ENCODE measurements at regions not wholly inside any gene's neighbourhood (a gene's known extent, or its start where the extent isn't known, plus 50 kb on each side); places are given as distances from the start of the nearest gene placed in this dataset.

- peak; percentile 19 to 57 for DNase-seq (ENCODE audit: low spot score in 2 of 2)
- no peaks in the 10 kb centered on the region for H3K4me1 Mint-ChIP-seq
- ATAC-seq = peak; percentile 79
- no peak overlapping the region for H3K27ac Mint-ChIP-seq
- H3K4me3 Mint-ChIP-seq = no peak overlapping the region
- no peaks in the 10 kb centered on the region for H3K9me3 Mint-ChIP-seq
- H3K36me3 Mint-ChIP-seq = no peaks in the 10 kb centered on the region
These were observed 89.0 kb upstream of the PPM1J start for GRCh38 chr1:112803906-112804762.

GRCh38 chr1:112800289-112800688 lies 85.2 kb upstream of the PPM1J start:
- no peak overlapping the region for H3K4me3 Mint-ChIP-seq
- DNase-seq (ENCODE audit: low spot score in 2 of 2) = no peak
- H3K4me1 Mint-ChIP-seq = no peaks in the 10 kb centered on the region
- no peak for ATAC-seq
- no peak overlapping the region for H3K27ac Mint-ChIP-seq
- no peaks in the 10 kb centered on the region for H3K36me3 Mint-ChIP-seq
- no peaks in the 10 kb centered on the region for H3K9me3 Mint-ChIP-seq

- H3K9me3 Mint-ChIP-seq = no peaks in the 10 kb centered on the region
- no peak overlapping the region for H3K27ac Mint-ChIP-seq
- no peaks in the 10 kb centered on the region for H3K36me3 Mint-ChIP-seq
- no peaks in the 10 kb centered on the region for H3K4me1 Mint-ChIP-seq
- DNase-seq (ENCODE audit: low spot score in 2 of 2) (no peak), ATAC-seq (no peak)
- no peak overlapping the region for H3K4me3 Mint-ChIP-seq
These were observed 83.2 kb upstream of the PPM1J start for GRCh38 chr1:112798292-112798691.

DNA sequence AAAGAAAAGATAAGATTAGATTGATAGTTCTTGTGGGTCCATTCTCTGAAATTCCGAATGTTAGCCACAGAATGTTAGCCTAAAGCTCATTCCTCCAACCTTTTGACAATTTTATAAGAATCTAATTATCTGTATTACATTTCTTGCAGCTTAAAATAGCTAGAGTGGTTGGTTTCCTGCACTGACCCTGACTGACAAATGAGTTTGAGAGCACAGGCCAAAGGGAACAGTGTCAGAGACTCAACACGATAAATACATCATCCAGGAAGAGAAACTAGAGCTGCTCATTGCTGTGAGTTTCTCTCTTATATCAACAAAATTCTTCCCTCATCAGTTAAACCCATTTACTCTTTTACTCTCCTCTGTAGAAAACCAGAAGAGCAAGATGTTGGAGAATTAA lies 82.1 kb upstream of the PPM1J start:
- no peak for ATAC-seq
- no peak for DNase-seq (ENCODE audit: low spot score in 2 of 2)
- Mint-ChIP-seq H3K27ac (no peak overlapping the region), H3K36me3 (no peaks in the 10 kb centered on the region), H3K4me1 (no peaks in the 10 kb centered on the region), H3K4me3 (no peak overlapping the region), H3K9me3 (no peaks in the 10 kb centered on the region)

DNA sequence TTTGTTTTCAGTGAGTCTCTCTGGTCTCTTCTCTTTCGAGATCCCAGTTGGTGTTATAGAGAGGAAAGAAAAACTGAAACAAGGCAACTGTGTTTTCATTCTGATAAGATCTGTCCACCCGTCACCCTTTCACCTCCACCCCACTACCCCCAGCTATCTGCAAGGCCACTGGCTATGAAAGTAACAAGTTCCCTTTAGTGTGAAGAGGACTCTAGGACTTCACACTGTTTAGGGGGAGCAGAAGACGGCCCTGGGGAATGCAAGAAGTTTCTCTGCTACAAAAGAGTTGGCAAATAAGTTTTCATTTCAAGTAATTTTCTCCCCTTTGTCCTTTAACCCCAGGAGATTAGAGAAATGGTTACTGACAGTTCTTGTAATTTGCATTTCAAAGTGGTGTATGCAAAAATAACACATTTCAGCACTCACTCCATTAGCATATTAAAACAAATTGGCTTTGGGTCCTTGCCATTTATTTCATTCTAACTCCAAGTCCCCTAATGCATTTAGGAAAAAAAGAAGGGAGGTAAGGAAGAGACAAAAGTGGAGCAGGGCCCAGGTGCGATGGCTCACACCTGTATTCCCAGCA lies 79.6 kb upstream of the PPM1J start:
- H3K27ac Mint-ChIP-seq = no peak overlapping the region
- no peak for DNase-seq (ENCODE audit: low spot score in 2 of 2)
- no peak for ATAC-seq
- no peak overlapping the region for H3K4me3 Mint-ChIP-seq
- no peaks in the 10 kb centered on the region for H3K36me3 Mint-ChIP-seq
- H3K9me3 Mint-ChIP-seq = no peaks in the 10 kb centered on the region
- H3K4me1 Mint-ChIP-seq = no peaks in the 10 kb centered on the region

DNA sequence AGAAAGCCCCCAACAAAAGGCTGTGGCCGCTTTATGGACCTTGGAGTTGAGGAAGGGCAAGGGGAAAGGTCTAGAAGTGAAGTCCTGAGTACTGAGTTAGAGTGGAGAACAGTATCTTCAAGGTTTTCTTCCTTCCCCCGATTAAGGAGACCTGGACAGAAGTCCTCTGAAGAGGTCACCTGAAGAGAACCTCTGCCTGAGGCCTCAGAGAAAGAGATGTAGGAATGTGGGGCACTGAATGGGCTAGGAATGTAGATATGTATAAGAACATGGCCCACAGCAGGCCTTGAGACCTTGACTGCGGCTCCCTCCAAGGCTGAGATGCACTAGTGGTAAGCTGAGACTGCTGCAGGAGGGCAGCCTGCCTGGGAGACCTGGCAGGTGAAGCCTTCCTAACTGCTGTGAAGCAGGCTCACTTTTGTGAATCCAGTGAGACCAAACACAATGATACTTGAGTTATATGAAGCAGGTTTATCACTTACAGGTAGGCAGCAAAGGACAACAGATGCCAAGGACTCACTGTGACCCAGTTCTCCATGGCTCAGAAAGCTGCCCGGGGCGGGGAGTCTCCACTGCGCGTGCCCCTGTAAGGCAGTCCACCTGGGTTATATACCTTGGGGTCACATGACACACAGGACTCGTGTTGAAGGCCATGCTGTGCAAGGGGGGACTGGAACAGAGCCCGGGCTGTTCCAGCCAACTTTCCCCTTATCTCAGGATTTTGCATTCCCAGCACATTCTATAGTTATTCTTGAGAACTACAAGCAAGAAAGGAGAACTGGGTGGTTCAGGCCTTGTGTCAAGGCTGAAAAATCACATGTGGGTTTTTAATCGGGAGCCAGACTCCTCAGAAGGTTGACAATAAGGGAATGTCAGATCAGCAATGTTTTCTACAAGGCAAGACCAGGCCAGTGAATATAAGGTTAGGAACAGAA lies 78.8 kb upstream of the PPM1J start:
- DNase-seq (ENCODE audit: low spot score in 2 of 2) = no peak
- no peak overlapping the region for H3K27ac Mint-ChIP-seq
- ATAC-seq = peak; percentile 21
- no peak overlapping the region for H3K4me3 Mint-ChIP-seq
- H3K9me3 Mint-ChIP-seq = no peaks in the 10 kb centered on the region
- H3K4me1 Mint-ChIP-seq = no peaks in the 10 kb centered on the region
- H3K36me3 Mint-ChIP-seq = no peaks in the 10 kb centered on the region

DNA sequence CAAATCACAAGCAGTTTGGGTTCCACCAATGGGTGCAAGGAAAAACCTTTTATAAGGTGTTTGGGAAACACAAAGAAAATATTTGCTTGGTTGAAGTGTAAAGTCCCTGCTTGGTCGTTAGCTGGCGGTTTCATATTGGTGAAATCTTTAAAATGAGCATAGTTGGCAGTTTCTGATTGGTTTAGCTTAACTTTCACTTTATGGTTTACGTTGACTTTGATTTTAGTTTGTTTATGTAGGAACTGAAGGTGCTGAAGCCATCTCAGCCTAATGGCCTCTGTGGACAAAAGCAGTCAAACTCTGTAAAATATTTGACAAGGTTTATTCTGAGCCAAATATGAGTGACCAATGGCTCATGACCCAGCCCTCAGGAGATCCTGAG lies 76.6 kb upstream of the PPM1J start:
- Mint-ChIP-seq H3K4me3 (no peak overlapping the region), H3K36me3 (no peaks in the 10 kb centered on the region), H3K27ac (no peak overlapping the region), H3K9me3 (no peaks in the 10 kb centered on the region), H3K4me1 (no peaks in the 10 kb centered on the region)
- ATAC-seq = no peak
- DNase-seq (ENCODE audit: low spot score in 2 of 2) = no peak

- Mint-ChIP-seq H3K4me1 (no peaks in the 10 kb centered on the region), H3K9me3 (no peaks in the 10 kb centered on the region), H3K27ac (no peak overlapping the region), H3K4me3 (no peak overlapping the region), H3K36me3 (no peaks in the 10 kb centered on the region)
- ATAC-seq (no peak), DNase-seq (ENCODE audit: low spot score in 2 of 2) (no peak)
These were observed 76.0 kb upstream of the PPM1J start for GRCh38 chr1:112790920-112791722.

DNA sequence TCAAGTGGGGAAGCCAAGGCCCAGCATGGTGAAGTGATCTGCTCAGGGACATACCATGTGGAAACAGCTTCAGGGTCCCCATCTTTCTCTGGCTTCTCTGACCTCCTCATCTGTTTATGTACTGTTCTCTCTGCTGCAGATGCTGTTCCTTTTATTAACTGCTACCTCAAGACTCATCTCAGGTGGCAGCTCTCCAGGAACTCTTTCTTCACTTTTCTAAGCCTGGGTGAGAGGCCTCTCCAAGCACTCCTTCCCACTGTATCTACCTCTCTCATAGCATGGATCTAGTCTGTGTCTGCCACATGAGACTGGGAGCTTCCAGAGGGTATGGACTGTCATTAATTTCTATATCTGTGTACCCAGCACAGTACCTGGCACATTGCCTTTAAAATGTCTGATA lies 73.4 kb upstream of the PPM1J start:
- H3K4me1 Mint-ChIP-seq = no peaks in the 10 kb centered on the region
- no peaks in the 10 kb centered on the region for H3K9me3 Mint-ChIP-seq
- H3K4me3 Mint-ChIP-seq = no peak overlapping the region
- H3K36me3 Mint-ChIP-seq = no peaks in the 10 kb centered on the region
- DNase-seq (ENCODE audit: low spot score in 2 of 2) (no peak), ATAC-seq (no peak)
- H3K27ac Mint-ChIP-seq = no peak overlapping the region

GRCh38 chr1:112788054-112788453 lies 72.9 kb upstream of the PPM1J start:
- no peak for ATAC-seq
- Mint-ChIP-seq H3K36me3 (no peaks in the 10 kb centered on the region), H3K9me3 (no peaks in the 10 kb centered on the region), H3K27ac (no peak overlapping the region), H3K4me1 (no peaks in the 10 kb centered on the region), H3K4me3 (no peak overlapping the region)
- DNase-seq (ENCODE audit: low spot score in 2 of 2) = no peak

DNA sequence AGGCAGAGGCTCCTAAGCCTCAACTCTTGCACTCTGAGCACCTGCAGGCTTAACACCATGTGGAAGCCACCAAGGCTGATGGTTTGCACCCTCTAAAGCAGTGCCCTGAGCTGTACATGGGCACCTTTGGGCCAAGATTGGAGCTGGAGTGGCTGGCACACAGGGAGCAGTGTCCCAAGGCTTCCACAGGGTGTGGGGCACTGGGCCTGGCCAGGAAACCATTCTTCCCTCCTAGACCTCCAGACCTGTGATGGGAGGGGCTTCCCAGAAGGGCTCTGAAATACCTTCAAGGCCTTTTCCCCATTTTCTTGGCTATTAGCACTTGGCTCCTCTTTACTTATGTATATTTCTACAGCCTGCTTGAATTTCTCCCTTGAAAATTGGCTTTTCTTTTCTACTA lies 67.9 kb upstream of the PPM1J start:
- no peaks in the 10 kb centered on the region for H3K36me3 Mint-ChIP-seq
- no peaks in the 10 kb centered on the region for H3K4me1 Mint-ChIP-seq
- DNase-seq (ENCODE audit: low spot score in 2 of 2) (no peak), ATAC-seq (no peak)
- H3K9me3 Mint-ChIP-seq = no peaks in the 10 kb centered on the region
- H3K4me3 Mint-ChIP-seq = no peak overlapping the region
- no peak overlapping the region for H3K27ac Mint-ChIP-seq

- Mint-ChIP-seq H3K27ac (no peak overlapping the region), H3K36me3 (no peaks in the 10 kb centered on the region), H3K4me1 (no peaks in the 10 kb centered on the region), H3K9me3 (no peaks in the 10 kb centered on the region), H3K4me3 (no peak overlapping the region)
- ATAC-seq (no peak), DNase-seq (ENCODE audit: low spot score in 2 of 2) (no peak)
These were observed 64.8 kb upstream of the PPM1J start for GRCh38 chr1:112779665-112780526.

GRCh38 chr1:112778137-112778536 lies 63.0 kb upstream of the PPM1J start:
- no peaks in the 10 kb centered on the region for H3K9me3 Mint-ChIP-seq
- H3K27ac Mint-ChIP-seq = no peak overlapping the region
- no peaks in the 10 kb centered on the region for H3K36me3 Mint-ChIP-seq
- ATAC-seq = peak; percentile 43
- H3K4me3 Mint-ChIP-seq = no peak overlapping the region
- no peak for DNase-seq (ENCODE audit: low spot score in 2 of 2)
- no peaks in the 10 kb centered on the region for H3K4me1 Mint-ChIP-seq

GRCh38 chr1:112776688-112777087 lies 61.6 kb upstream of the PPM1J start:
- Mint-ChIP-seq H3K9me3 (no peaks in the 10 kb centered on the region), H3K27ac (no peak overlapping the region), H3K4me3 (no peak overlapping the region), H3K4me1 (no peaks in the 10 kb centered on the region), H3K36me3 (no peaks in the 10 kb centered on the region)
- no peak for DNase-seq (ENCODE audit: low spot score in 2 of 2)
- ATAC-seq = no peak
